Fibroblast of skin of left biceps (primary cell): ENCODE measurements at regions not wholly inside any gene's neighbourhood (a gene's known extent, or its start where the extent isn't known, plus 50 kb on each side); places are given as distances from the start of the nearest gene placed in this dataset.
"Not testable (repeated sequence)": the region's sequence is repeated elsewhere in the genome, so short reads cannot be mapped to it uniquely, and the experiment has no call there.

Source experiments
- DNase-seq, 2 experiments: peaks; one replicate each; pipeline ENCODE4 v3.0.0-alpha.2; 2013; ENCODE audit warnings: low read depth in 2 of 2

- DNase-seq = not testable (repeated sequence)
Measured at GRCh38 chr21:27908816-27909215, 941.9 kb upstream of the ADAMTS5 start.

DNA sequence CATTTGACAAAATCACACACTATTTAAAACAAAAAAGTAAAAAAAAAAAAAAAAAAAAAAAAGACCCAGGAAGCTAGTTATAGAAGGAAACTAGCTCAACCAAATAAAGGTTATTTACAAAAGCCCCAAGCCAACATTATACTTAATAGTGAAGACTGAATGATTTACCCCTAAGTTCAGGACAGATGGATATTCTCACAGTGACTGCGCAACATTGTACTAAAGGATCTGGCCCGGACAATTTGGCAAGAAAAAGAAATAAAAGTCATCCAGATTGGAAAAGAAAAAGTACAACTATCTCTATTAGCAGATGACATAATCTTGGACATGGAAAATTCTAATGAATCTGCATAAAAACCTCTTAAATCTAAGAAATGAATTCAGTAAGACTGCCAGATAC lies 936.0 kb upstream of the ADAMTS5 start:
- not testable (repeated sequence) for DNase-seq

- not testable (repeated sequence) for DNase-seq
Measured at GRCh38 chr21:27893619-27894018, 926.7 kb upstream of the ADAMTS5 start.

- DNase-seq = not testable (repeated sequence)
Measured at GRCh38 chr21:27891495-27891894, 924.6 kb upstream of the ADAMTS5 start.

- DNase-seq = not testable (repeated sequence)
Measured at GRCh38 chr21:27887808-27888455, 921.0 kb upstream of the ADAMTS5 start.

DNA sequence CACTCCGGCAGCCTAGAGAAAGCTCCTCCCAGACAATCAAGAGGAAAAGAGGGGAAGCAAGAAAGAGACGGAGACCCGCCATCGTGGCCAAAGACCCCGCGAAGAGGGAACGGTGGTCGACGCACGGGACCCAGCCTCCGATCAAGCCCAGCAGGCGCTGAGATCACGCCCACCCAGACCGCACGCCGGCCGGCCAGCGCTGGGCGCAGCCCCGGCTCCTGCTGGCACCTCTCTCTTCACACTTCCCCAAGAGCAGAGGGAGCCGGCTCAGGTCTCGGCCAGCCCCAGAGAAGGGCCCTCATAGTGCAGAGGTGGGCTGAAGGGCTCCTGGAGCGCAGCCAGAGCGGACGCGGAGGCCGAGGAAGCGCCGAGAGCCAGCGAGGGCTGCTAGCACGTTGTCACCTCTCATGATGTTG lies 918.4 kb upstream of the ADAMTS5 start:
- DNase-seq = no peak

- DNase-seq = not testable (repeated sequence)
Measured at GRCh38 chr21:27881331-27881730, 914.4 kb upstream of the ADAMTS5 start.

- not testable (repeated sequence) for DNase-seq
Measured at GRCh38 chr21:27872411-27872810, 905.5 kb upstream of the ADAMTS5 start.

GRCh38 chr21:27870755-27871154 lies 903.9 kb upstream of the ADAMTS5 start:
- not testable (repeated sequence) for DNase-seq

DNA sequence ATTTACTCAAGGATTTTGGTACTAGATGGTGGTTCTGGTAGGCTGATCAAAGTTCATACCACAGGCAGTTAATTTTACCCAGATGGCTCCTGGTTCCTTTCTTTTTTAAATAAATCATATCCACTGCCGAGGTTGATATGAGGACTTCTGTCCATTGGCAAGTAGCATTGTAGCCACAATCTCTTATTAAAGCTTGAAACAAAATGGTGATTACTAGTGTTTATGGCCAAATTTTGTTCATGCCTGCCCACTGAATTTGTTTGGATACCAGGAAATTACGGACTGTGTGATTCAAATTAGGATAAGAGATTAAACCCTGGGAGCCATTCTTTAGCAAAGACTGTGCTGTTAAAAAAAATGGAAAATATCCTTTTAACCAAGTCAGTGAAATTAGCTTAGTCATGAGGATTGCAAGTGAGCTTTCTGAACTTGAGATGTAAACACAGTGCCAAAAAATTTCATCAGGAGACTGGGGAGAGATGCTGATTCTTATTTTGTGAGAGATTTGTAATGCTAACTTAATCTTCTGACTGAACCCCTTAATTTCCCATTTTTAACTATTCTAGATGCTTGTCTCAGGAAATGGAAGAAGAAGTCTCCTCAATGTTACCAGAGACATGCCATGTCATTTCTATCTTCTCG lies 893.5 kb upstream of the ADAMTS5 start:
- peak; percentile 10 to 13 for DNase-seq

- peak in 1 of 2 experiments; percentile 1 for DNase-seq
Measured at GRCh38 chr21:27858053-27858825, 891.4 kb upstream of the ADAMTS5 start.

DNA sequence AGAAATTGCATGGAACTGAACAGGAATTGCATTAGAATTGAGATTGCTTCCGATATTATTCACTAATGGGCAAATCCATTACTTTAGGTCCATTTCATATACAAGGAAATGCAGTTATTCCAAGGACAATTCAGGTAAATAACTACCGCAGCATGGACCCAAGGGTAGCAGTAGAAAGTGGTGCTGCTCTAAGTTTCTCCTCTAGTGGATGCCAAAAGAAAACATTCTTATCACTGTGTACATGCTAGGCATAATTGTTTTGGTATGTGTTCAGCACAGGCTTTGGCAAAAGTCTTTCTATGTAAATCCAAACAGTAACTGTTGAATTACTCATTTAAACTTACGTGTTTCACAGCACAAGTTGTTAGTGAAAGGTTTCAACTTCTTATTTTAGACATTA lies 890.1 kb upstream of the ADAMTS5 start:
- DNase-seq = not testable (repeated sequence)

- DNase-seq = no peak
Measured at GRCh38 chr21:27841084-27841672, 874.3 kb upstream of the ADAMTS5 start.

- no peak for DNase-seq
Measured at GRCh38 chr21:27840262-27840661, 873.4 kb upstream of the ADAMTS5 start.

GRCh38 chr21:27839512-27840115 lies 872.7 kb upstream of the ADAMTS5 start:
- no peak for DNase-seq

DNA sequence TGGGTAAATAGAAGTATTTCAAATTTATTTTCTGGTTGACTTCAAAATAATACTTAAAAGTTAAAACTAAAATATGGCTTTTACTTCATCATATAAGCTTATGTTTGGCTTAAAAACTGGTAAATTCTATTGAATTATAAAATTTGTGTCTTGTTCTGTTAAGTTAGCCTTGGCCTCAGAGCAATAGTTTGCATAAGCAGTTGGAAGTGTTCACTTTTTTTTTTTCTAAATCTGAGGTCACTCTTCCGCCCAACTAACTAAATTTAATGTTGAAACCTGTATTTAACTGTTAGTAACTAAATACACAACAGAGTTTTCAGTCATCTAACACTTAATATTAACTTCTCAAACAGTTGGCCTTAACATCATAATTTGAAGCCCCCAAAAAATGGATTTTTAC lies 871.7 kb upstream of the ADAMTS5 start:
- DNase-seq = no peak

GRCh38 chr21:27837936-27838335 lies 871.0 kb upstream of the ADAMTS5 start:
- no peak for DNase-seq

GRCh38 chr21:27833298-27833697 lies 866.4 kb upstream of the ADAMTS5 start:
- DNase-seq = no peak

- DNase-seq = peak in 1 of 2 experiments; percentile 13
Measured at GRCh38 chr21:27831816-27832569, 865.1 kb upstream of the ADAMTS5 start.

DNA sequence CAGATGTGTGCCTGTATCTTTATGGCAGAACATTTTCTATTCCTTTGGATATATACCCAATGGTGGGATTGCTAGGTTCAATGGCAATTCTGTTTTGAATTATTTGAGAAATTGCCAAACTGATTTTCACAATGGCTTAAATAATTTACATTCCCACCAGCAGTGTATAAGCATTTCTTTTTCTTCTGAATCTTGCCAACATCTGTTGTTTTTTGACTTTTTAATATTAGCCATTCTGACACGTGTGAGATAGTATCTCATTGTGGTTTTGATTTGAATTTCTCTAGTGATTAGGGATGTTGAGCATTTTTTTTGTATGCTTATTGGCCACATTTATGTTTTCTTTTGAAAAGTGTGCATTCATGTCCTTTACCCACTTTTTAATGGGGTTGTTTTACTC lies 864.3 kb upstream of the ADAMTS5 start:
- DNase-seq = peak in 1 of 2 experiments; percentile 19

GRCh38 chr21:27827972-27828371 lies 861.1 kb upstream of the ADAMTS5 start:
- DNase-seq = no peak
